HepG2 (cell line): ENCODE measurements at regions not wholly inside any gene's neighbourhood (a gene's known extent, or its start where the extent isn't known, plus 50 kb on each side); places are given as distances from the start of the nearest gene placed in this dataset.
A peak's percentile ranks its signal among the peaks of the same experiment; 100 is the strongest.

Source experiments
- ATAC-seq: fragments of 200-7000 bp; cut with Tn5 transposase; 3 replicates; pipeline ENCODE4 v1.9.1; 2020; ENCODE audit warnings: mild to moderate bottlenecking, moderate library complexity
- BruUV-seq: library from RNA; stranded (reverse); fragments of 400-500 nt; replicated peaks from 2 replicates; lab custom pipeline; 2021; lab: Mats Ljungman, UMichigan
- CTCF ChIA-PET: fragments of 300-600 bp; formaldehyde crosslinking; extraction: SDS; loops from one replicate; lab custom pipeline; 2021; ENCODE audit warnings: low total read pairs, inconsistent platforms, low intra/inter-chr PET ratio; lab: Yijun Ruan, JAX
- POLR2A ChIA-PET: fragments of 350-600 bp; sonication (Branson Sonifier 250); formaldehyde crosslinking; loops from one replicate; lab custom pipeline; 2020; ENCODE audit warnings: antibody characterized with exemption, inconsistent platforms; lab: Yijun Ruan, JAX
- DNase-seq: peaks from one replicate; pipeline ENCODE4 v3.0.0-alpha.2; 2015; ENCODE audit warnings: low spot score
- FAIRE-seq: peaks from 3 replicates; lab custom pipeline; 2011; peaks lifted over from hg19 to GRCh38; lab: Jason Lieb, UNC
- H2AFZ ChIP-seq: one replicate; pipeline ENCODE4 v1.6.1; 2011; ENCODE audit warnings: low read length, inconsistent platforms
- H3K27ac ChIP-seq: fragments of 300-600 bp; 3 replicates; pipeline ENCODE4 v1.8.0; 2011; ENCODE audit warnings: mixed run types, mild to moderate bottlenecking, mixed read lengths, low read length, inconsistent platforms; ENCODE audit not compliant: insufficient read depth; ENCODE audit errors: extremely low read length
- H3K27me3 ChIP-seq, 2 experiments: fragments of 200-600 bp in 1 of 2; 2 replicates in 1 of 2; 3 replicates in 1 of 2; pipeline versions ENCODE4 v1.6.0 to v1.8.0; 2011; ENCODE audit warnings: low read length in 2 of 2, mild to moderate bottlenecking in 2 of 2, moderate library complexity in 2 of 2, inconsistent platforms in 1 of 2; ENCODE audit not compliant: insufficient read depth in 2 of 2, control insufficient read depth in 1 of 2
- H3K36me3 ChIP-seq, 2 experiments: fragments of 200-600 bp in 1 of 2; replicated peaks in 1 of 2; 2 replicates in 1 of 2; 3 replicates in 1 of 2; pipeline versions ENCODE4 v1.5.1 to v1.8.0; 2011; ENCODE audit warnings: low read length in 2 of 2, inconsistent platforms in 1 of 2; ENCODE audit not compliant: insufficient read depth in 2 of 2, control insufficient read depth in 1 of 2
- H3K4me1 ChIP-seq: 2 replicates; pipeline ENCODE4 v1.5.1; 2012; ENCODE audit warnings: low read length, inconsistent platforms; ENCODE audit not compliant: insufficient read depth
- H3K4me2 ChIP-seq: 2 replicates; pipeline ENCODE4 v1.6.0; 2011; ENCODE audit warnings: low read depth, low read length, inconsistent platforms
- H3K4me3 ChIP-seq, 3 experiments: fragments of 200-600 bp in 1 of 3; sonication (generic), shearing (Covaris generic) in 1 of 3; replicated peaks in 1 of 3; 2 replicates each; pipeline ENCODE4 v1.5.1; 2011 to 2016; ENCODE audit warnings: low read length in 3 of 3, inconsistent platforms in 2 of 3, low read depth in 2 of 3, mild to moderate bottlenecking in 2 of 3, control low read depth in 1 of 3, mixed read lengths in 1 of 3; ENCODE audit not compliant: insufficient read depth in 1 of 3
- H3K79me2 ChIP-seq: one replicate; pipeline ENCODE4 v1.6.1; 2011; ENCODE audit warnings: low read length, inconsistent platforms; ENCODE audit not compliant: insufficient read depth
- H3K9ac ChIP-seq: 2 replicates; pipeline ENCODE4 v1.6.0; 2011; ENCODE audit warnings: mild to moderate bottlenecking, low read depth, low read length, inconsistent platforms; ENCODE audit not compliant: insufficient read depth
- H3K9me3 ChIP-seq: 2 replicates; pipeline ENCODE4 v1.5.1; 2012; ENCODE audit warnings: mild to moderate bottlenecking, low read length
- H4K20me1 ChIP-seq: 2 replicates; pipeline ENCODE4 v1.6.0; 2011; ENCODE audit warnings: inconsistent platforms, mild to moderate bottlenecking, low read length, moderate library complexity; ENCODE audit not compliant: insufficient read depth
- ARNTL ChIP-seq: sonication (generic); formaldehyde crosslinking; IDR thresholded peaks from 2 replicates; pipeline ENCODE4 v1.4.0; 2020; ENCODE audit warnings: mild to moderate bottlenecking, missing genetic modification reagents
- ATF1 ChIP-seq: IDR thresholded peaks from 2 replicates; pipeline ENCODE4 v1.6.1; 2016; ENCODE audit warnings: mild to moderate bottlenecking, control low read depth
- CSRNP2 ChIP-seq: sonication (generic); formaldehyde crosslinking; conservative IDR thresholded peaks from 2 replicates; pipeline ENCODE4 v1.8.0; 2022; ENCODE audit warnings: low read depth, missing genetic modification reagents
- FLYWCH1 ChIP-seq: sonication (generic); formaldehyde crosslinking; IDR thresholded peaks from 2 replicates; pipeline ENCODE4 v1.8.1; 2023; ENCODE audit warnings: mild to moderate bottlenecking, missing genetic modification reagents
- FOXA3 ChIP-seq: IDR thresholded peaks from 2 replicates; pipeline ENCODE4 v1.6.1; 2016; ENCODE audit warnings: missing genetic modification reagents, missing compliant biosample characterization
- KDM4B ChIP-seq: sonication (generic); formaldehyde crosslinking; IDR thresholded peaks from 2 replicates; pipeline ENCODE4 v1.4.0; 2020; ENCODE audit warnings: missing genetic modification reagents
- KLF13 ChIP-seq: sonication (generic); formaldehyde crosslinking; IDR thresholded peaks from 2 replicates; pipeline ENCODE4 v1.4.0; 2020; ENCODE audit warnings: mild to moderate bottlenecking, missing genetic modification reagents
- MIER3 ChIP-seq: IDR thresholded peaks from 2 replicates; pipeline ENCODE4 v1.6.1; 2016; ENCODE audit warnings: missing compliant biosample characterization, borderline replicate concordance
- MNT ChIP-seq: fragments of 450-650 bp; IDR thresholded peaks from 2 replicates; pipeline ENCODE4 v1.6.1; 2016
- MYNN ChIP-seq: sonication (generic); formaldehyde crosslinking; IDR thresholded peaks from 2 replicates; pipeline ENCODE4 v1.4.0; 2020; ENCODE audit warnings: mild to moderate bottlenecking, low read depth, missing genetic modification reagents
- NCOA5 ChIP-seq: sonication (generic); formaldehyde crosslinking; IDR thresholded peaks from 2 replicates; pipeline ENCODE4 v1.4.0; 2020; ENCODE audit warnings: missing genetic modification reagents
- NFE2 ChIP-seq: sonication (generic); formaldehyde crosslinking; IDR thresholded peaks from 2 replicates; pipeline ENCODE4 v1.4.0; 2020; ENCODE audit warnings: missing genetic modification reagents
- NFYB ChIP-seq: sonication (generic); formaldehyde crosslinking; IDR thresholded peaks from 2 replicates; pipeline ENCODE4 v1.4.0; 2020; ENCODE audit warnings: missing genetic modification reagents
- SRF ChIP-seq: IDR thresholded peaks from 2 replicates; pipeline ENCODE4 v1.6.1; 2011; ENCODE audit warnings: mild to moderate bottlenecking, low read depth, low read length, moderate library complexity
- ZBTB38 ChIP-seq: sonication (generic); formaldehyde crosslinking; IDR thresholded peaks from 2 replicates; pipeline ENCODE4 v1.5.1; 2020; ENCODE audit warnings: mild to moderate bottlenecking, missing genetic modification reagents
- ZKSCAN1 ChIP-seq: fragments of 150-350 bp; IDR thresholded peaks from 2 replicates; pipeline ENCODE4 v1.6.1; 2014; ENCODE audit warnings: low read length
- ZNF484 ChIP-seq: sonication (generic); formaldehyde crosslinking; IDR thresholded peaks from 2 replicates; pipeline ENCODE4 v1.5.1; 2020; ENCODE audit warnings: mild to moderate bottlenecking, low read depth, missing genetic modification reagents, borderline replicate concordance
- ZNF501 ChIP-seq: sonication (generic); formaldehyde crosslinking; IDR thresholded peaks from 2 replicates; pipeline ENCODE4 v1.5.1; 2020; ENCODE audit warnings: mild to moderate bottlenecking, moderate library complexity, missing genetic modification reagents
- ZNF580 ChIP-seq: IDR thresholded peaks from 2 replicates; pipeline ENCODE4 v1.6.1; 2016; ENCODE audit warnings: low read depth, borderline replicate concordance
- ZNF598 ChIP-seq: sonication (generic); formaldehyde crosslinking; IDR thresholded peaks from 2 replicates; pipeline ENCODE4 v1.5.1; 2020; ENCODE audit warnings: mild to moderate bottlenecking, missing genetic modification reagents, borderline replicate concordance
- ZNF713 ChIP-seq: sonication (generic); formaldehyde crosslinking; IDR thresholded peaks from 2 replicates; pipeline ENCODE4 v1.4.0; 2020; ENCODE audit warnings: mild to moderate bottlenecking, missing genetic modification reagents
- ZNF737 ChIP-seq: sonication (generic); formaldehyde crosslinking; IDR thresholded peaks from 2 replicates; pipeline ENCODE4 v1.5.0; 2020; ENCODE audit warnings: missing genetic modification reagents, mild to moderate bottlenecking, borderline replicate concordance
- ZNF850 ChIP-seq: sonication (generic); formaldehyde crosslinking; conservative IDR thresholded peaks from 2 replicates; pipeline ENCODE4 v1.9.0; 2021; ENCODE audit warnings: mild to moderate bottlenecking, missing genetic modification reagents
- WGBS: methylation state at CpG from one replicate; pipeline ENCODE4 v1.1.6; 2017; ENCODE audit warnings: low lambda C conversion rate; 5-methylcytosine and 5-hydroxymethylcytosine counted together
- in situ Hi-C: cut with HindIII; loops from 2 replicates; pipeline ENCODE4 v1.10.0; 2017; ENCODE audit warnings: low pct_unique_long_range_greater_than_20kb; ENCODE audit not compliant: extremely low pct_ligation_motif_present
- intact Hi-C: fragments of 100-400 bp; cut with micrococcal nuclease; formaldehyde crosslinking; loops from one replicate; pipeline ENCODE4 v1.10.0; 2022; ENCODE audit not compliant: unreplicated experiment

- in situ Hi-C loops (no loop called here), intact Hi-C loops (no loop called here)
- H3K4me1 ChIP-seq: peaks cover 41% of the 10 kb centered on the region
- POLR2A ChIA-PET: no interaction called here
- H3K27ac ChIP-seq: no peak overlapping the region
- H3K27me3 ChIP-seq: no peaks in the 10 kb centered on the region
- H3K4me3 ChIP-seq: no peak overlapping the region
- CTCF ChIA-PET: no interaction called here
- no peak for FAIRE-seq
- no peaks in the 10 kb centered on the region for H3K79me2 ChIP-seq
- H4K20me1 ChIP-seq: no peaks in the 10 kb centered on the region
- no peak for DNase-seq
- H3K9me3 ChIP-seq: no peaks in the 10 kb centered on the region
- H3K9ac ChIP-seq: no peak overlapping the region
- no peak overlapping the region for H2AFZ ChIP-seq
- no peak overlapping the region for H3K4me2 ChIP-seq
- whole genome bisulfite sequencing: 49% methylated on average over 4 of the region's 4 CpGs
- no peak for ATAC-seq
- H3K36me3 ChIP-seq: no peaks in the 10 kb centered on the region
- no TSS peak for BruUV-seq
- TF ChIP-seq ZNF580 (CRISPR knock-in tag) (no peak), ZNF737 (no peak), ZNF501 (CRISPR knock-in tag) (no peak), ZNF850 (CRISPR knock-in tag) (no peak), ZBTB38 (CRISPR knock-in tag) (no peak), MIER3 (CRISPR knock-in tag) (no peak), NFE2 (no peak), CSRNP2 (CRISPR knock-in tag) (no peak), ZNF484 (CRISPR knock-in tag) (no peak), MNT (no peak), FOXA3 (CRISPR knock-in tag) (0 out of 2 replicates have a peak, but pooled peaks have one; percentile 10), ZNF598 (CRISPR knock-in tag) (no peak), ZKSCAN1 (no peak), ZNF713 (CRISPR knock-in tag) (no peak), MYNN (CRISPR knock-in tag) (no peak), KDM4B (no peak), KLF13 (no peak), ATF1 (CRISPR knock-in tag) (no peak), FLYWCH1 (no peak), SRF (peak; percentile 61), ARNTL (no peak), NFYB (CRISPR knock-in tag) (0 out of 2 replicates have a peak, but pooled peaks have one; percentile 31), NCOA5 (CRISPR knock-in tag) (no peak)
Observed at GRCh38 chr5:74993743-74994142, 58.6 kb downstream of the GCNT4 start.
